OCI-LY1 (cell line): ENCODE measurements at regions not wholly inside any gene's neighbourhood (a gene's known extent, or its start where the extent isn't known, plus 50 kb on each side); places are given as distances from the start of the nearest gene placed in this dataset.

Experiments
- CTCF ChIP-seq: fragments of 200-600 bp; sonication (generic), shearing (Covaris generic); IDR thresholded peaks from 2 replicates; pipeline ENCODE4 v1.5.1; 2017; ENCODE audit warnings: mild to moderate bottlenecking, antibody characterized with exemption, low read length, moderate library complexity, mixed read lengths
- EZH2 ChIP-seq: fragments of 200-600 bp; sonication (generic), shearing (Covaris generic); IDR thresholded peaks from 2 replicates; pipeline ENCODE4 v1.8.0; 2017; ENCODE audit warnings: borderline replicate concordance, mixed run types, mild to moderate bottlenecking, antibody characterized with exemption, low read length, moderate library complexity, mixed read lengths

- TF ChIP-seq CTCF (no peak), EZH2 (no peak)
These were observed 1521.9 kb downstream of the BRD1 start for GRCh38 chr22:48305726-48306235.
